GM19395 (cell line): ENCODE measurements at regions not wholly inside any gene's neighbourhood (a gene's known extent, or its start where the extent isn't known, plus 50 kb on each side); places are given as distances from the start of the nearest gene placed in this dataset.
"Not testable (repeated sequence)": the region's sequence is repeated elsewhere in the genome, so short reads cannot be mapped to it uniquely, and the experiment has no call there.

Source experiments
- ATAC-seq: cut with Tn5 transposase; IDR thresholded peaks from one replicate; pipeline ENCODE4 v1.9.1; 2021; ENCODE audit warnings: mild to moderate bottlenecking, moderate library complexity; ENCODE audit not compliant: unreplicated experiment

DNA sequence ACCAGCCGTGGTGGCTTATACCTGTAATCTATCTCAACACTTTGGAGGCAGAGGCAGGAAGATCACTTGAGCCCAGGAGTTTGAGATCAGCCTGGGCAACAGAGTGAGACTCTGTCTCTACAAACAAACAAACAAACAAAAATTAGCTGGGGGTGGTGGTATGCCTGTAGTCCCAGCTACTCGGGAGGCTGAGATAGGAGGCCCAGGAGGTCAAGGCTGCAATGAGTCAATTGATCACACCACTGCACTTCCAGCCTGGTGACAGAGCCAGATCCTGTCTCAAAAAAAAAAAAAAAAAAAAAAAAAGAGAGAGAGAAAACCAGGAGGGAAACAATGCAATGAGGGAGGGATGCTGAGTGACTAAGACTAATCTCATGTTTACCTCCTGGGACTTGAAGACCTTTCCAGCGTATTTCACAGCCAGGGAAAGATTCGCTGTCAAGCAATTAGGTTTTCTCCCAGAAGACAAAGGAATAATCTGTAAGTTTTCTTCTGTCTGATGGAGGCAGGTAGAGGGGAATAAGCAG lies 51.1 kb upstream of the MIER3 start:
- no peak for ATAC-seq

DNA sequence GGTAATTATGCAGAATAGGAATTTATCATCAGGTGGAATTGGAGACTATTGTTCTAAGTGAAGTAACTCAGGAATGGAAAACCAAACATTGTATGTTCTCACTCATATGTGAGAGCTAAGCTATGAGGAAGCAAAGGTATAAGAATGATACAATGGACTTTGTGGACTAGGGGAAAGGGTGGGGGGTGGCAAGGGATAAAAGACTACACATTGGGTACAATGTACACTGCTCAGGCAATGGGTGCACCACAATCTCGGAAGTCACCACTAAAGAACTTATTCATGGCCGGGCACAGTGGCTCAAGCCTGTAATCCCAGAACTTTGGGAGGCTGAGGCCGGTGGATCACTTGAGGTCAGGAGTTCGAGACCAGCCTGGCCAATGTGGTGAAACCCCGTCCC lies 51.6 kb upstream of the MIER3 start:
- not testable (repeated sequence) for ATAC-seq

DNA sequence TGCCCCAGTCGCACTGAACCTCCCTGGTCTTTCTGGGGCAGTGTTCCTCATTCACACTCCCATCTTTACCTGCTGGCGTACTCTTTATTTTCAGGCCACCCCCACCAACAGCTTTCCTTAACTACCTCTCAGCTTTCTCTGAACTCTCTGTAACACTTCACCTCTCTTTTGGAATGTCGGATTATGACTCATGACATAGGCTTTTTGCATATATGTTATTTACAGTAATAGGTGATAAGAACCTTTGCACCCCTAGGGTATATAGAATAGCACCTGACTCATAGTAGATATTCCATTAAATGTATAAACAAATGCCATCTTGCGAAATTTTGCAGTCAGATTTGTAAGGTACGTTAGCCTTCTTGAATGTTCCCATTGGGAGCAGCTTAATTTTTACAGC lies 52.9 kb upstream of the MIER3 start:
- no peak for ATAC-seq

DNA sequence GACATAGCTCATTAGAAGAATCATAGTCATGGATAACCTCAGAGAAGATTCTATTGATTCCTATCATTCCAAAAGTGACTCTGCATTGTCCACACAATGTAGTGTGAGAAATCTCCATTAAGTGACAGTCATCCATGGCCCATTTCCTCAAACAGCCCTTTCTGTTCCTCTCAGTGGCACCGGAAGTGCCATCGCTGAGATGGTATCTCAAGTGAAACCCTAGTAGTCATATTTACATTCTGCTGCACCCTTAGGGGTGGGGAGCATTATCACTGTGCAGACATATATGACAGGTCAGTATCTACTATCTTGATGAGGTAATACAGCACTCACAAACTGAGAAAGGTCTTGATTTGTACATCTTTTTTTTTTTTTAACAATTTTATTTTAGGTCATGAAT lies 55.4 kb upstream of the MIER3 start:
- ATAC-seq, result peak; percentile 74

DNA sequence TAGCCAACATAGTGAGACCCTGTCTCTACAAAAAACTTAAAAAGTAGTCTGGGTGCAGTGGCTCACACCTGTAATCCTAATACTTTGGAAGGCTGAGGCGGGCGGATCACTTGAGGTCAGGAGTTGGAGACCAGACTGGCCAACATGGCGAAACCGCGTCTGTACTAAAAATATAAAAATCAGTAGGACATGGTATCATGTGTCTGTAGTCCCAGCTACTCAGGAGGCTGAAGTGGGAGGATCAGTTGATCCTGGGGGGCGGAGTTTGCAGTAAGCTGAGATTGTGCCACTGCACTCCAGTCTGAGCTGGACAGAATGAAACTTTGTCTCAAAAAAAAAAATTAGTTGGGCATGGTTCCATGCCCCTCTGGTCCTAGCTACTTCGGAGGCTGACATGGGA lies 57.9 kb upstream of the MIER3 start:
- ATAC-seq, result no peak

DNA sequence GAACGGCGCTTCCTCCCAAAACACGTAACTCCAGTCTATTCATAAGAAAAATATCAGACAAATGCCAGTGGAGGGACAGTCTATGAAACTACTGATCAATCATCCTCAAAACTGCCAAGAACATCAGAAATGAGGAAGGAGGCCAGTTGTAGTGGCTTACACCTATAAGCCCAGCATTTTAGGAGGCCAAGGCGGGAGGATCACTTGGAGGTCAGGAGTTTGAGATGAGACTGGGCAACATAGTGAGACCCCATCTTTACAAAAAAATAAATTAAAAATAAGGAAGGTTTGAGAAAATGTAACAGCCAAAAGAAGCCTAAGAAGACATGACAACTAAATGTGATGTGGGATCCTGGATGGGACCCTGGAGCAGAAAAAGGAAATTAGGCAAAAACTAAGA lies 58.9 kb upstream of the MIER3 start:
- no peak for ATAC-seq

DNA sequence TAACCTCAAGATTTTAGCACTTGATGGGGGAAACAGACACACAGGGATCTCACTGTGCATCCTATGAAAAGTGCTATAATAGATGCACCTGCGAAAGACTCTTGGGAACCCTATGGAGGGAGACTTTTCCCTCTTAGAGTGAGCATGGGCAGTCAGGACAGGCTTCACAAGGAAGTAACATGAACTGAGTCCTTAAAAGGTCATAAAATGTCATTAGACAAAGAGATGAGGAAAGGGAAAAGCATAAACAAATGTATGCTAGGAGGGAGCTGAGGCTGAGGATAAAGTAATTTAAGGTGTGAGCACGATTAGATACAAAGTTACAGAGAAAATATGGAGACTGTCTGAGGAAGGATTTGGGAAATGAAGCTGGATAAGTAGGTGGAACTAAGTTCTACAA lies 60.6 kb upstream of the MIER3 start:
- ATAC-seq, result no peak

DNA sequence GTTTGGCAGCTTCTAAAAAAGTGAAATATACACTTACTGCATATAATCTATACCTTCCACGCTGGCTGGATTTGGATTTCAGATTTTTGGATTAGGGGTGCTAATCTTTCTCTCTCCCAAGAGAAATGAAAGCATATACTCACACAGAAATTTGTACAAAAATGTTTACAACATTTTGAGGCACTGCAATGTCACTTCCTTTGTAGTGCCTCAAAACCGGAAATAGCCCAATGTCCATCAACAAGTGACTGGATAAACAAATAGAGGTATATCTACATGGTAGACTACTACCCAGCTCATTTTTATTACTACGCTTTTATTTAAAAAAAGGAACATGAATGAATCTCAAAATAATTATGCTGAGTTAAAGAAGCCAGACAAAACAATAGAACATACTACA lies 74.0 kb upstream of the MIER3 start:
- no peak for ATAC-seq

DNA sequence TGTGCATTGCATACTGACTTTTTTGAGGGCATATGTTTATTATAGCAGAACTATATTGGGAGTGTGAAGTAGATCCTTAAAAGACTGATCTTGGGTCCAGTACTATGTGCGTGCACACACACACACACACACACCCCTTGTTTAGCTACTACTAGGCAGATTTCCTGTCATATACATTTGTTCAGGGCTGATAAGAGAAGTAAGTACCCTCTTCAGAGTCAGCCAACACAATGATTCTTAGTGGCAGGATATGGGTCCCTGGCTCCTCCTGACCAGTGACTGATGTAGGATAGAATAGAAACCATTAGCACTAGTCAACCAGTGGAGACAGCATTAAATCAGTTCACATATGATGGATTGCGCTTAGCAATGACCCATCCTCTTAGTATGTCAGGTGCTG lies 76.2 kb upstream of the MIER3 start:
- no peak for ATAC-seq

DNA sequence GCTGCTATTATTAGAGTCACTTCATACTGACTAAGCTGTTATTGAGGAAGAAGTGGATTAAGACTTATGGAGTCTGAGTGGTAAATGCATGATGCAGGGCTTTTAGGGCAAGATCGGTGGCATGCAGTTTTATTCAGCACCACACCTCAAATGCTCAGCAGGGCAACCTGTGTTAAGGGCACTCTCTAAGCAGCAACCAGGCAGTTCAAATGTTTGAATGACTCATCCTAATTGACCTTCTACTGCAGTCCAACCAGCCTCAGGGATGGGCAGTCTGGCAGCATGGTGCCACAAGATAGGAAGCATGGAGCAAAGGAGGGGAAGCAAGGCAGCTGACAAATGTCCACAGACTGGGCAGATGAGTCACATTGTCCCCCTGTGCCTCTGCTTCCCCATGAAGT lies 80.2 kb upstream of the MIER3 start:
- ATAC-seq, result no peak

DNA sequence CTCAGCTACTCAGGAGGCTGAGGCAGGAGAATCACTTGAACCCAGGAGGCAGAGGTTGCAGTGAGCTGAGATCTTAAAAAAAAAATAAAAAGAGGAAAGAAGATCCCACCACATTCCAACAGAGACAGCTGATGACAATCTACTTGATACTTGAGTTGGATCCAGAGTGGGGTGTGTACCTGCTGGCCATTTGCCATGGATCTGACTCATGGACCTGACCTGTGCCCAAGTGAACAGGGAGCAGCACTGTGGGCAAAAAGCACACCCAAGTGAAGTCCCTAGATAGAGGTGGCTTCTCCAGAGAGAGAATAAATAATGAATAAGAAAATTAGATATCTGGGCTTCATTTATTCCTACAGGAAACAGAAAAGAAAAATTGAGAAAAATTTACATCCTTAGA lies 81.2 kb upstream of the MIER3 start:
- ATAC-seq, result no peak

DNA sequence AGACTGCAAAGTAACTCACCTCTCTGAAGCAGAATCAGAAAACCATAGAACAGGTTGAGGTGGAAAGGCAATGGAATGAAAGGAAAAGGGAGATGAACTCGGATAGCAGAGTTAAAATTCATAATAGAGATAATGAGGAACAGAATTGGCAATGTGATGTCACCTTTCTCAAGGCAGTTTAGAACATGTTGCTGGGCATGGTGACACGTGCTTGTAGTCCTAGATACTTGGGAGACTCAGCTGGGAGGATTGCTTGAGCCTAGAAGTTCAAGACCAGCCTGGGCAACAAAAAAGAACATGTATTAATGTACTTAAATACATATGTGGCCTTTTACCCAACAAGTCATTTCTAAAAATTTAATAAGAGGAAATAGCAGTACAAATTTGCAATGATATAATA lies 81.6 kb upstream of the MIER3 start:
- ATAC-seq, result no peak

DNA sequence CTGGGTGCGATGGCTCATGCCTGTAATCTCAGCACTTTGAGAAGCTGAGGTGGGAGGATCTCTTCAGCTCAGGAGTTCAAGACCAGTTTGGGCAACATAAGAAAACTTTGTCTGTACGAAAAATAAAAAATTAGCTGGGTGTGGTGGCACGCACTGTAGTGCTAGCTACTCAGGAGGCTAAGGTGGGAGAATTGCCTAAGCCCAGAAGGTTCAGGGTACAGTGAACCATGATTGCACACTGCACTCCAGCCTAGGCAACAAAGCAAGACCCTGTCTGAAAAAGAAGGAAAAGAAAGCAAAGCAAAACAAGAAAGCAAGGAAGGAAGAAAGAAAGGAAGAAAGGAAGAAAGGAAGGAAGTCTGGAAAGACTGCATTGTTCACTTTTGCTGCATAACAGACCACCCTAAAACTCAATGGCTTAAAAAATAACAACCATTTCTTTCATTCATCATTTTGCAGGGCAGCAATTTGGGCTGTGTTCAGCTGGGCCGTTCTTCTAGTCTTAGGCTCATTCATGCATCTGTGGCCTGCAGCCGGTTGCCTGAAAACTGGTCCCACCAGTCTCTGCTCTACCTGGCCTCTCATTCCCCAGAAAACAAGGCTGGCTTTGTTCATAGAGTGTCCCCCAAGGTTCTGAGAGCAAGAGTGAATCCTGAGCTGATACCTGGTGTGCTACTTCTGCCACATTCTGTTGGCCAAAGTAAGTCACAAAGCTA lies 82.4 kb upstream of the MIER3 start:
- ATAC-seq, result no peak

DNA sequence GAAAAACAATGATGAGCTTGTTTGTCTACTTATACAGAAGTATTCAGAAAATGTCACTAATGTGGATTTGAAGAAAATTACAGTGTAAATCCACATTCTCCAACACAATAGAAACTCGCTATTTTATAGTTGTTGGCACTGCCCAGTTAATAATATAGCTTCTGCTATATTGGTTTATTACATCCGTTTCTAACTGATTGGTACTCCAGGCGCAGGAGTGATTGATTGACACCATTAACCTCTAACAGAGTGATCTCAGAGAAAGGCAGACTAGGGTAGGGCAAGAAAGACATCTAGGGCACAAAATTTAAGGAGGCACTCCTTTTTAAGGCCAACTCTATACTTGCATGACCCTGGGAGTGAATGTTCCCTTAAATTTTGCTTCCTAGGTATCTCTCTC lies 84.0 kb upstream of the MIER3 start:
- no peak for ATAC-seq

DNA sequence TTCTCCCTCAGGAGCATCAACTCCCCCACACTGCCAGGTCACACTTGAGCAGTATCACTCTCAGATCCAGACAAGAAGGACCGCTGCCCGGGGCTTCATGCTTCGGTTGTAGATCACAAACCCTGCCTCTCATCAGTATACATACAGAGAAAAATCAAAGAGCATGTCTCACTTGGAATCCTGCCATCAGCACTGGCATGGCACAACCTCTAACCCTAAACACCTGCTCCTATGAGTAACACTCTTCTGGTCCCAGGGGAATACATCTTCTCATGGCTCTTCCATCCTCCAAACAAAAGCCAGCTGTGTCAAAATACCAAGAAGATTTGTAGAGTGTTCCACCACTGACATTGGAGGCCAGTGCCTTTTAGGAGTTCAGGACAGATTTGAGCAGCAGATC lies 84.8 kb upstream of the MIER3 start:
- ATAC-seq, result no peak

DNA sequence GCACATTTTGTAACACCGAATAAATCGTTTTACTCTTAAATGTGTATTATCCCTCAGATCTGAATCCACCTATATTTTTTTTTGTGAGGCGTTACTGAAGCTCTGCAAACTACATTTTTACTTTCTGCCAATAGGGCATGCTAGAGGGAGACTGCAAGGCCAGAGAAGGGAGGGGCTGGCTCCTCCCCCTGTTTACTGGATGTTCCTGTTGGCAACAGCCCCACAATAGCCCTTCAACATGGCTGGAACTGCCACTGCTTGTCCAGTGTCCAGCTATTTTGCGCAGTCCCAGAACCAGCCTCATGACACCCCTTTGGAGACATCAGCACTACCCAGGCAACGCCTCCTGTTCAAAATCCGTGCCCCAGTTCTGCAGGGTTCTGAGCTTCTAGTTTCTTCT lies 85.4 kb upstream of the MIER3 start:
- no peak for ATAC-seq

DNA sequence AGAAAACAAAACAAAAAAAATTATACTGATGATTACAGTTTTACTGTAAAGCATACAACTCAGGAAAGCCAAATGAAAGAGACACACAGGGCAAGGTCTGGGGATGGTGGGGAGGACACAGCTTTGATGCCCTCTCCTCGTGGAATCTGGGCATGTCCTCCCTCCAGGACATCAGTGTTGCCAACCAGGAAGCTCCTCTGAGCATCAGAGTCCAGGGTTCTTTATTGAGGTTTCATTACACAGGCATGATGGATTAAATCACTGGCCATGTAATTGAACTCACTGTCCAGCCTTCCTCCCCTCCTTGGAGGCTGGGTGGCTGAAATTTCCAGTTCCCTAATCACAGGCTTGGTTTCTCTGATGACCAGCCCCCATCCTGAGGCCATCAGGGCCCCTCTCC lies 89.6 kb upstream of the MIER3 start:
- no peak for ATAC-seq

DNA sequence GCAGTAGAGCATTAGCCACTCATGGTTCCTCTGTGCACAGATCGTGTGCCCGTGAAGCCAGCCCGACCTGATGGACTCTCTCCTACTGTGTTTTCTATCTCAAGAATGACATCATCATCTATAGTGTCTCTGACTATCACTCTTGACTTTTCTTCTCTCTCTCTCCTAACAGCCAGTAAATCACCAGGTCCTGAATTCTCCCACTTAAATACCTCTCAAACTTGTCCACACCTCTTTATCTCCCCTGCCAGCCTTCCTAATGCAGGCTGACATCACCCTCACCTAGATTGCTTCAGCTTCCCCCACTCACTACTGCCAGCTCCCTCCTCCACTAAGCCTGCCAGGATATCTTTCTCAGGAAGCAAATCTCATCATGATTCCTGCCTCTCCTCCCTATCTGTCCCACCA lies 90.6 kb upstream of the MIER3 start:
- no peak for ATAC-seq

DNA sequence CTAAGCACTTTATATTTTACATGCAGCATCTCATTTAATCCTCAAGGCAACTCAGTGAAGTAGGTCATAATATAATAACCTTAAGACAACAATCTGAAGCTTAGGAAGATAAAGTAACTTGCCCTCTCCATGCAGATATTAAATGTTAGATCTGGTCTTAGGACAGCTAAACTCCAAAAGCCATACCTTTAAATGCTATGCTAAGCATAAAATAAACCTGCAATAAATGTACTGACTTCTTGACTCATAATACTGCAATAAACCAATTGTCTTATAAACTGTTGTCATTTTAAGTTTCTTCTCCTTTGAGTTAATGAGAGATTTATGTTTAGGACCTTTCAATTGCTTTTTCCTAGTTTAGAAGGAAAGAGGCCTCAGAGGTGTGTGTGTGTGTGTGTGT lies 102.2 kb upstream of the MIER3 start:
- ATAC-seq, result no peak

DNA sequence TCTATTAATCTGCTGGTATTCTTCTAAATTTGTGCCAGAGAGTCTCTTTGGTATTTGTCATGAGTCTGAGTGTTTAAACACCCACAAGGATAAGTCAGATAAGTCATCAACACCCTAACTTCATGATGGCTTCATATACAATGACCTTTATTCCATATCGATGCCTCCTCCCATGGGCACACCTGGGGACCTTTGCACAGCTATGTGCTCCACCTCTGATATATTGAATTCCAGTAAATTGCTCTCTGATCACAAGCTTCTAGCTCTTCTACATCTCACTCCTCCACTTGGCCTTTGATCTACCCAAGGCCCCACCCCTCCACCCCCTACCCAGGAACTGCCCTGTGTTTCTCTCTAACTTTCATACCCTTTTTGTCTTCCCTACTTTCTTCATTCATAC lies 102.7 kb upstream of the MIER3 start:
- ATAC-seq, result no peak

DNA sequence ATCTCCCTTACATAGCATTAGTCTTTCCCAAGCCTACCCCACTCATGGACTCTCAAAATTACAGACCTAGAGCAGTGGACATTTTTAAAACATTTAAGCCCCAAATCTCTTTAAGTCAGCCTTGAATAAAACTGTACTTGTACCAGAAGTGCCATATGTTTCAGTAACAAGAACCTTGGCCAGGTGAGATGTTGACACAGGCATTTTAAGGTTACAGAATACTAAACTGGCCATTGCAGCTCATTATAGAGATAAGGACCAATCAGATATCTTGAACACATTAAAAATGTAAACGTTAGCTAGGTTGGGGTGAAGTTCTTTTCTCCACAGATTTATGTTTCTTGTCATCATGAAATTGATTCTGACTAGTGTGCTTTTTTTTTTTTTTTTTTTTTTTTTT lies 103.8 kb upstream of the MIER3 start:
- ATAC-seq, result no peak

DNA sequence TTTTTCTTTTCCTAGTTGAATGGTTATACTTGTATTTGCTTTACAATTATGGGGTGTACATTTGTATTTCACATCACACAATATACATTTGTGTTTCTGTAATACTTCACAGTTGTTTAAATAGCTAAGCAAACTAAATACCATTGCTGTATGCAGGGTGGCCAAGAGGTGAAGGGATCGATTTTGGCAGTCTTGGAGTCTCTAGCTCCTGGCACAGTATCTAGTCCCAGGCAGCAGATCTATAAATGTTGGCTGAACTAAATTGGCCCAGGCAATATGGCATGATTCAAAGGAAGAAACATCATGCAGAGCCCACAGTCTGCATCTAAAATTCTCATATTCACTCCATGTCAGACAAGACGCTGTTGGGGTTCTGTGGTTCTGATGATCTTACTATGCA lies 110.1 kb upstream of the GPBP1 start:
- no peak for ATAC-seq

DNA sequence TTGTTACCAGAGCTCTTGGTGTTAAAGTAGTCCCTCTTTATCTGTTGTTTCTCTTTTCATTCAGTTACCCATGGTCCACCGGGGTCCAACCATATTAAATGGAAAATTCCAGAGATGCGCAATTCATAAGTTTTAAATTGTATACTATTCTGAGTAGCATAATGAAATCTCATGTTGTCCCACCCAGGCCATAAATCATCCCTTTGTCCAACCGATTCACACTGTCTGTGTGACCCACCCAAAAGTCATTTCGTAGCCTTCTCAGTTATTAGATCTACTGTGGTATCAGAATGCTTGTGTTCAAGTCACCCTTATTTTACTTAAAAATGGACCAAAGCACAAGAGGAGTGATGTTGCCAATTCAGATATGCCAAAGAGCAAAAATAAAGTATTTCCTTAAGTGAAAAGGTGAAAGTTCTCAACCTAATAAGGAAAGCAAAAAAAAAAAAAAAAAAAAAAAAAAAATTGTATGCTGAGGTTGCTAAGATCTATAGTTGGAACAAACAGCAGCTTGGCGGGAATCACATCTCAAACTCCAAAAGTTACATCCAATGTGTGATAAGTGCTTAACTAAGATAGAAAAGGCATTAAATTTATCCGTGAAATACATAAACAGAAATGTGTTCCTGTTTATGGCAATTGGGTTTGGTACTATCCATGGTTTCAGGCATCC lies 106.8 kb upstream of the GPBP1 start:
- ATAC-seq, result no peak
